Karpas-422 (cell line): ENCODE measurements at regions not wholly inside any gene's neighbourhood (a gene's known extent, or its start where the extent isn't known, plus 50 kb on each side); places are given as distances from the start of the nearest gene placed in this dataset.

ENCODE experiments used
- DNase-seq: peaks from one replicate; pipeline ENCODE4 v3.0.0-alpha.2; 2015
- H2AFZ ChIP-seq: fragments of 200-600 bp; sonication (generic); 2 replicates; pipeline ENCODE4 v1.6.1; 2014; ENCODE audit warnings: antibody characterized with exemption, low read length, mixed read lengths
- H3K27ac ChIP-seq: fragments of 200-600 bp; sonication (generic); 2 replicates; pipeline ENCODE4 v1.5.1; 2014; ENCODE audit warnings: mild to moderate bottlenecking, low read length, moderate library complexity
- H3K27me3 ChIP-seq: fragments of 200-600 bp; sonication (generic); 2 replicates; pipeline ENCODE4 v1.6.1; 2014; ENCODE audit warnings: low read length, mixed read lengths
- H3K36me3 ChIP-seq: fragments of 200-600 bp; sonication (generic); 2 replicates; pipeline ENCODE4 v1.6.1; 2014; ENCODE audit warnings: low read length, mixed read lengths; ENCODE audit not compliant: insufficient read depth
- H3K4me1 ChIP-seq: fragments of 200-600 bp; sonication (generic); 2 replicates; pipeline ENCODE4 v1.6.1; 2014; ENCODE audit warnings: mild to moderate bottlenecking, low read length, mixed read lengths
- H3K4me2 ChIP-seq: fragments of 200-600 bp; sonication (generic); 2 replicates; pipeline ENCODE4 v1.6.1; 2014; ENCODE audit warnings: low read length, low read depth, mild to moderate bottlenecking; ENCODE audit not compliant: poor library complexity, severe bottlenecking
- H3K4me3 ChIP-seq: fragments of 200-600 bp; sonication (generic); 2 replicates; pipeline ENCODE4 v1.5.1; 2014; ENCODE audit warnings: mild to moderate bottlenecking, antibody characterized with exemption, low read length, mixed read lengths
- H3K79me2 ChIP-seq: fragments of 200-600 bp; sonication (generic); 2 replicates; pipeline ENCODE4 v1.6.1; 2014; ENCODE audit warnings: mild to moderate bottlenecking, low read length, mixed read lengths
- H3K9ac ChIP-seq: fragments of 200-600 bp; sonication (generic); 2 replicates; pipeline ENCODE4 v1.6.0; 2014; ENCODE audit warnings: low read length
- H3K9me2 ChIP-seq: fragments of 200-600 bp; sonication (generic), shearing (Covaris generic); replicated peaks from 2 replicates; pipeline ENCODE4 v1.6.0; 2014; ENCODE audit warnings: mild to moderate bottlenecking, low read length, moderate library complexity; ENCODE audit not compliant: insufficient read depth
- H3K9me3 ChIP-seq: fragments of 300-700, 200-600 bp; sonication (generic); 2 replicates; pipeline ENCODE4 v1.6.1; 2014; ENCODE audit warnings: low read length, mixed read lengths
- H4K20me1 ChIP-seq: fragments of 200-600 bp; sonication (generic); 2 replicates; pipeline ENCODE4 v1.6.1; 2014; ENCODE audit warnings: mild to moderate bottlenecking, antibody characterized with exemption, low read length, low read depth; ENCODE audit not compliant: insufficient read depth

DNA sequence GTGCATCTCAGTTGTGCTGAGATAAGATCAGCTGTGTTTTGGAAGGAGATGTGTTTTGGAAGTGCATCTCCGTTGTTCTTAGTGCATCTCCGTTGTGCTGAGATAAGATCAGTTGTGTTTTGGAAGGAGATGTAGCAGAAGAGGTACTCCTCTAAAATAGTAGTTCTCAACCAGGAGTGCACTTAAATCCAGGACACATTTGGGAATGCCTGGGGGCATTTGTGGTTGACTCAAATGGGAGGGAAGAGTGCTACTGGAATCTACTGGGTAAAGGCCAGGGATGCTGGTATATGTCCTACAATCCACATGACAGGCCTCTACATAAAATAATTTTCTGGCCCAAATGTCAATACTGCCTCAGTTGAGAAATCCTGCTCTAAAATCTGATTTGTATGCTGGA, 70.8 kb upstream of the CHRDL1 start:
- DNase-seq, result no peak
- H3K4me3 ChIP-seq, result no peak overlapping the region
- no peaks in the 10 kb centered on the region; the same call in 1 of the 2 replicates for H3K27me3 ChIP-seq
- H3K9me3 ChIP-seq, result no peaks in the 10 kb centered on the region
- no peaks in the 10 kb centered on the region for H3K9me2 ChIP-seq
- H2AFZ ChIP-seq, result no peak overlapping the region
- no peaks in the 10 kb centered on the region for H4K20me1 ChIP-seq
- H3K4me2 ChIP-seq, result no peak overlapping the region
- no peak overlapping the region for H3K9ac ChIP-seq
- H3K4me1 ChIP-seq, result no peaks in the 10 kb centered on the region
- no peak overlapping the region for H3K27ac ChIP-seq
- H3K79me2 ChIP-seq, result no peaks in the 10 kb centered on the region
- no peaks in the 10 kb centered on the region for H3K36me3 ChIP-seq

DNA sequence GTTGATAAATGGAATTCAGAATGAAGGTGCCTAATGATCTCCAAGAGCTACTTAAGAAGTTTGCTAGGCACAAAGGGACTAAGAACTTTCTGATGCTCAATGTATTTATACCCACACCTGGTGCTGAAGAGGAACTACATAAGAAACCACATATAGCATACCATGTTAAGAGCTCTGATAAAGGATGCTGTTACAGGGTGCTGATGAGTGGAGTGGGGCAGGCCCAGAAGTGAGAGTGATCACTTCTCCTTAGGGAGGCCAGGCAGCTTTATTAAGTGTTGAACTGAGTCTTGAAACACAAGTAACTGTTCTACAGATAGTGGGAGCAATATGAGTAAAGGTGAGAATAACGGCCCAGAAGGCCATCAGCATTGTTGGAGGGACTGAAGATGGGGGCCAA, 68.3 kb upstream of the CHRDL1 start:
- no peak overlapping the region for H3K4me3 ChIP-seq
- H3K9ac ChIP-seq, result no peak overlapping the region
- H3K9me3 ChIP-seq, result no peaks in the 10 kb centered on the region
- H3K4me2 ChIP-seq, result no peak overlapping the region
- DNase-seq, result no peak
- H2AFZ ChIP-seq, result no peak overlapping the region
- no peak overlapping the region for H3K27ac ChIP-seq
- no peaks in the 10 kb centered on the region for H3K4me1 ChIP-seq
- H4K20me1 ChIP-seq, result no peaks in the 10 kb centered on the region
- H3K9me2 ChIP-seq, result no peaks in the 10 kb centered on the region
- no peaks in the 10 kb centered on the region; the same call in 1 of the 2 replicates for H3K27me3 ChIP-seq
- no peaks in the 10 kb centered on the region for H3K79me2 ChIP-seq
- no peaks in the 10 kb centered on the region for H3K36me3 ChIP-seq

DNA sequence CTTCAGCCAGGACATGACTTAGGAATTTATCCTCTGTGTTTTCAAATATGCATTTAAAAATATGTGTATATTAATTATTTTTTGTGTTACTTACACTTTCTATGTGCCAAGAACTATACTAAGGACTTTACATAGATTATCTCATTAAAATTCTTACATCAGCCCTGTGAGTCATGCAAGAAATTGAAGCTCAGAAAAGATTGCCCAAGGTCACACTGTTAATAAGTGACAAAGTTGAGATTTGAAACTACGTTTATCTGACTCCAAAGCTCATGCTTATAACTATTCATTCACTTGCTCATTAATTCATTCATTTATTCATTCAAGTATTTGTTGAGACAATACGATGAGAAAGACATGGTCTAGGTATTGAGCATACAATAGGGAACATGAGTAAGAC, 62.9 kb upstream of the CHRDL1 start:
- Histone ChIP-seq H3K36me3 (no peaks in the 10 kb centered on the region), H3K4me2 (no peak overlapping the region), H3K9me2 (no peaks in the 10 kb centered on the region), H3K27me3 (no peaks in the 10 kb centered on the region), H3K9ac (no peak overlapping the region), H3K79me2 (no peaks in the 10 kb centered on the region), H4K20me1 (no peaks in the 10 kb centered on the region), H2AFZ (no peak overlapping the region), H3K4me3 (no peak overlapping the region), H3K9me3 (no peaks in the 10 kb centered on the region), H3K27ac (no peak overlapping the region), H3K4me1 (no peaks in the 10 kb centered on the region)
- DNase-seq, result no peak

DNA sequence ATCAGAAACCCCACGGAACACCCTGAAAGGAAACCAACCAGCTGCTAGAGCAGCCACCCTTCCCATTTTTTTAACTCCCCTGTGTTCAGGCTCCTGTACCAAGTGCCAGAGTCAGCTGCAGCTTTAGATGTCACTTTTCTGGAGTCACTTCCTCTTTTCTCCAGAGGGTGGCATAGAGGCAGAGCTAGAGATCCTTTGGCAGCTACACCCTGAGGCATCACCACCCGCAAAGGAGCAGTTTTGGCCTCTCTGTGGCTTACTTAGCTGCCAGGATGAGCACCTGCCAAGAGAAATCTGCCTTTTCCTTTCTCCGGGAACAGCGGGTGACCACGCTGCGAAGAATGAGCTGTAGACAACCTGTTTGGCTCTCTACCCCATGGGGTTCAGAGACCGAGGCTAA, 58.0 kb upstream of the CHRDL1 start:
- Histone ChIP-seq H3K27me3 (no peaks in the 10 kb centered on the region), H3K9ac (no peak overlapping the region), H2AFZ (no peak overlapping the region), H3K9me2 (no peaks in the 10 kb centered on the region), H3K36me3 (no peaks in the 10 kb centered on the region), H4K20me1 (no peaks in the 10 kb centered on the region), H3K27ac (no peak overlapping the region), H3K4me1 (no peaks in the 10 kb centered on the region), H3K79me2 (no peaks in the 10 kb centered on the region), H3K4me2 (no peak overlapping the region), H3K4me3 (no peak overlapping the region), H3K9me3 (no peaks in the 10 kb centered on the region)
- DNase-seq, result peak; percentile 52

DNA sequence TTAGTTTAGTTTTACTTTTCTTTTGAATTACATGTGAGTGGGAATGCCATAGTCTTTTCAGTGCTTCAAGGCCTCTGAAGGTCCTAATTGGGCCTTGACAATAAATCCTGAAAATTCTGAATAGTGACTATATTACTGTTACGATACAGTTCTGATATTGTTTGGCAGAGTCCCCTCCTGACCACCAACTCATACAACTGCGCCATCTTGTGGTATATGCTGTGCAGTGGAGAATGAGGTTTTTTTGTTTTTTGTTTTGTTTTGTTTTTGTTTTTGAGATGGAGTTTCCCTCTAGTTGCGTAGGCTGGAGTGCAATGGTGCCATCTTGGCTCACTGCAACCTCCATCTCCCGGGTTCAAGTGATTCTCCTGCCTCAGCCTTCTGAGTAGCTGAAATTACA, 56.6 kb upstream of the CHRDL1 start:
- Histone ChIP-seq H4K20me1 (no peaks in the 10 kb centered on the region), H2AFZ (no peak overlapping the region), H3K4me3 (no peak overlapping the region), H3K4me2 (no peak overlapping the region), H3K9ac (no peak overlapping the region), H3K9me2 (no peaks in the 10 kb centered on the region), H3K27ac (no peak overlapping the region), H3K27me3 (no peaks in the 10 kb centered on the region), H3K36me3 (no peaks in the 10 kb centered on the region), H3K4me1 (no peaks in the 10 kb centered on the region), H3K79me2 (no peaks in the 10 kb centered on the region), H3K9me3 (no peaks in the 10 kb centered on the region)
- DNase-seq, result peak; percentile 72

DNA sequence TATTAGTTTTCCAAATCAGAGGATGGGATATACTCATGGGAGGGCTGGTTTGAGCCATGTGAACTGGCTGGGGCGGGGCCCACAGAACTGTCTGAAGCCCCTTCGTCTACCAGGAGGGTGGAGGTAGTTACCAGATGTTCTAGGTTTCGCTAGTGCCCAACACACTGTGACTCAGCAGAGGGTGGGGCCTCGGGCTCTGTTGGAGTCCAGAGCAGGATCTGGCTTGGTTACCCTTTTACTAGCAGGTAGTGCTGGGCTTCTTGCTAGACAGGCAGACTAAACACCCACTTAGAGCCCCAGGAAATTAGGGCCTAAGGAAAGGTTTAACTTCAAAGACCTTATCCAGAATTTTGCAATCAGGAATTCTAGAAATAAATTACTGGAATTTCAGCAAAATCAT, 56.2 kb upstream of the CHRDL1 start:
- no peaks in the 10 kb centered on the region for H3K4me1 ChIP-seq
- H3K27ac ChIP-seq, result no peak overlapping the region
- no peaks in the 10 kb centered on the region for H3K36me3 ChIP-seq
- H4K20me1 ChIP-seq, result no peaks in the 10 kb centered on the region
- no peak overlapping the region for H3K4me2 ChIP-seq
- no peaks in the 10 kb centered on the region for H3K27me3 ChIP-seq
- no peaks in the 10 kb centered on the region for H3K79me2 ChIP-seq
- H3K4me3 ChIP-seq, result no peak overlapping the region
- no peak for DNase-seq
- H3K9me3 ChIP-seq, result no peaks in the 10 kb centered on the region
- H3K9ac ChIP-seq, result no peak overlapping the region
- H2AFZ ChIP-seq, result no peak overlapping the region
- no peaks in the 10 kb centered on the region for H3K9me2 ChIP-seq

DNA sequence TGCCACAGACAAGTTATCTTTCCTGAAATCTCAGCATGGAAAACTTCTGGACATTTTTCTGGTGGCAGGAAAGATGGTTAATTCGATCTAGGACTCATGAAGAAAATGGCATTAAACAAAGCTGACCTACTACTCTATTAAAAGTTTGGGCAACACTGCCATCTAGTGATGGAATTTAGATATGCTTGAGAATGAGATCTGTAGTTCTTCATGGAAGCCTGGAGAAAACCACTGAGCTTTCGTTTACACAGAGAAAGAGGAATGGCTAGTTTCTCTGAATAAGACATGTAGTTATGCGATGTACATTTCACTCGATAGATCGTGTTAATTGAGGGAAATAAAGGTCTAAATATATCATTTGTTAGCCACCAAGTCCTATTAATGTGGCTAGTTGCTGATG, 51.7 kb upstream of the CHRDL1 start:
- no peaks in the 10 kb centered on the region for H3K27me3 ChIP-seq
- H3K4me3 ChIP-seq, result no peak overlapping the region
- H3K79me2 ChIP-seq, result no peaks in the 10 kb centered on the region
- peak; percentile 90 for DNase-seq
- H3K9ac ChIP-seq, result no peak overlapping the region
- H2AFZ ChIP-seq, result no peak overlapping the region
- no peak overlapping the region for H3K4me2 ChIP-seq
- H3K9me3 ChIP-seq, result no peaks in the 10 kb centered on the region
- H3K36me3 ChIP-seq, result no peaks in the 10 kb centered on the region
- H3K27ac ChIP-seq, result no peak overlapping the region
- H4K20me1 ChIP-seq, result no peaks in the 10 kb centered on the region
- H3K4me1 ChIP-seq, result peaks cover 3% of the 10 kb centered on the region; the same call in 1 of the 2 replicates
- no peaks in the 10 kb centered on the region for H3K9me2 ChIP-seq

DNA sequence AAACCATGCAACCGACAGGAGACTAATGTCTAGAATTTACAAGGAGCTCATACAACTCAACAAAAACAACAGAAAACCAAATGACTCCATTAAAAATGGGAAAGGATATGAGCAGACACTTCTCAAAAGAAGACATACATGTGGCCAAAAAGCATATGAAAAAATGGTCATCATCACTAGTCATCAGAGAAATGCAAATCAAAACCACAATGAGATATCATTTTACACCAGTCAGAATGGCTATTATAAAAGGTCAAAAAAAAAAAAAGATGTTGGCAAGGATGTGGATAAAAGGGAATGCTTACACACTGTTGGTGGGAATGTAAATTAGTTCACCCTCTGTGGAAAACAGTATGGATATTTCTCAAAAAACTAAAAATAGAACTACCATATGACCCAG, 50.5 kb upstream of the CHRDL1 start:
- Histone ChIP-seq H3K9ac (no peak overlapping the region), H3K27me3 (no peaks in the 10 kb centered on the region), H2AFZ (no peak overlapping the region), H3K4me1 (peaks cover 3% of the 10 kb centered on the region; the same call in 1 of the 2 replicates), H3K4me3 (no peak overlapping the region), H3K9me3 (no peaks in the 10 kb centered on the region), H3K79me2 (no peaks in the 10 kb centered on the region), H3K9me2 (no peaks in the 10 kb centered on the region), H3K36me3 (no peaks in the 10 kb centered on the region), H3K4me2 (no peak overlapping the region), H3K27ac (no peak overlapping the region), H4K20me1 (no peaks in the 10 kb centered on the region)
- no peak for DNase-seq
